GM23338 (cell line): ENCODE measurements at regions not wholly inside any gene's neighbourhood (a gene's known extent, or its start where the extent isn't known, plus 50 kb on each side); places are given as distances from the start of the nearest gene placed in this dataset.

Source experiments
- ATAC-seq: fragments of 200-7000 bp; cut with Tn5 transposase; 3 replicates; pipeline ENCODE4 v1.9.1; 2020
- DNase-seq: peaks from one replicate; pipeline ENCODE4 v3.0.0-alpha.2; 2015; ENCODE audit warnings: low spot score
- H2AFZ ChIP-seq: fragments of 200-600 bp; sonication (generic); 2 replicates; pipeline ENCODE4 v1.8.0; 2016; ENCODE audit warnings: antibody characterized with exemption, mild to moderate bottlenecking, moderate library complexity
- H3F3A ChIP-seq: fragments of 200-600 bp; sonication (generic); replicated peaks from 2 replicates; pipeline ENCODE4 v1.8.0; 2017; ENCODE audit warnings: antibody characterized with exemption, mixed run types, low read depth
- H3K27ac ChIP-seq: fragments of 200-600 bp; sonication (generic); 2 replicates; pipeline ENCODE4 v1.6.1; 2016; ENCODE audit warnings: low read depth
- H3K27me3 ChIP-seq: fragments of 200-600 bp; sonication (generic); 2 replicates; pipeline ENCODE4 v1.8.0; 2016; ENCODE audit warnings: mild to moderate bottlenecking, mixed run types, moderate library complexity; ENCODE audit not compliant: insufficient read depth
- H3K36me3 ChIP-seq: fragments of 200-600 bp; sonication (generic); 2 replicates; pipeline ENCODE4 v1.8.0; 2016; ENCODE audit warnings: mild to moderate bottlenecking; ENCODE audit not compliant: insufficient read depth
- H3K4me1 ChIP-seq: fragments of 200-600 bp; sonication (generic); 2 replicates; pipeline ENCODE4 v1.8.0; 2016; ENCODE audit warnings: mild to moderate bottlenecking, moderate library complexity; ENCODE audit not compliant: insufficient read depth
- H3K4me2 ChIP-seq: fragments of 200-600 bp; sonication (generic); 2 replicates; pipeline ENCODE4 v1.7.1; 2017; ENCODE audit warnings: mixed run types
- H3K4me3 ChIP-seq: fragments of 200-600 bp; sonication (generic); 2 replicates; pipeline ENCODE4 v1.6.1; 2016; ENCODE audit warnings: mixed run types
- H3K79me2 ChIP-seq: fragments of 200-600 bp; sonication (generic); replicated peaks from 2 replicates; pipeline ENCODE4 v1.8.0; 2017; ENCODE audit warnings: mild to moderate bottlenecking; ENCODE audit not compliant: insufficient read depth
- H3K9me2 ChIP-seq: fragments of 200-600 bp; sonication (generic); 2 replicates; pipeline ENCODE4 v1.8.0; 2017; ENCODE audit not compliant: insufficient read depth
- H4K20me1 ChIP-seq: fragments of 200-600 bp; sonication (generic); replicated peaks from 2 replicates; pipeline ENCODE4 v1.8.0; 2017; ENCODE audit warnings: mild to moderate bottlenecking; ENCODE audit not compliant: insufficient read depth
- H3K27ac Mint-ChIP-seq: 2 replicates; pipeline ENCODE4 v1.8.0; 2020; ENCODE audit warnings: inconsistent platforms, mild to moderate bottlenecking, moderate library complexity, mixed read lengths
- H3K27me3 Mint-ChIP-seq: 3 replicates; pipeline ENCODE4 v1.8.0; 2022; ENCODE audit warnings: low read depth, mild to moderate bottlenecking, moderate library complexity, mixed read lengths, inconsistent platforms; ENCODE audit not compliant: insufficient read depth, poor library complexity
- H3K36me3 Mint-ChIP-seq: 3 replicates; pipeline ENCODE4 v1.8.0; 2021; ENCODE audit warnings: low read depth, mild to moderate bottlenecking, inconsistent platforms, moderate library complexity, mixed read lengths
- H3K4me1 Mint-ChIP-seq: 3 replicates; pipeline ENCODE4 v1.8.0; 2020; ENCODE audit warnings: mild to moderate bottlenecking, inconsistent platforms, mixed read lengths
- H3K4me3 Mint-ChIP-seq: 3 replicates; pipeline ENCODE4 v1.8.0; 2021; ENCODE audit warnings: moderate library complexity, mild to moderate bottlenecking, inconsistent platforms, mixed read lengths
- H3K9me3 Mint-ChIP-seq: 3 replicates; pipeline ENCODE4 v1.8.0; 2020; ENCODE audit warnings: moderate library complexity, mild to moderate bottlenecking, inconsistent platforms, mixed read lengths
- CREB1 ChIP-seq: fragments of 250-450 bp; sonication (Bioruptor Pico); IDR thresholded peaks from 2 replicates; pipeline ENCODE4 v1.5.0; 2020; ENCODE audit warnings: low read depth, mild to moderate bottlenecking, moderate library complexity
- CTCF ChIP-seq, 2 experiments: fragments of 200-600 bp in 1 of 2; sonication (generic) in 1 of 2; conservative IDR thresholded peaks; 2 replicates each; pipeline versions ENCODE4 v1.5.1 to v1.6.1; 2016 to 2017; ENCODE audit warnings: antibody characterized with exemption in 2 of 2, low read depth in 2 of 2, mild to moderate bottlenecking in 2 of 2, moderate library complexity in 1 of 2
- REST ChIP-seq: IDR thresholded peaks from one replicate; pipeline ENCODE4 v1.6.1; 2018; ENCODE audit warnings: antibody characterized with exemption; ENCODE audit not compliant: unreplicated experiment

- no peak for TF ChIP-seq REST
Measured at GRCh38 chr5:178058321-178059012, 54.9 kb upstream of the N4BP3 start (continued).

- no peaks in the 10 kb centered on the region for H3K79me2 ChIP-seq
- H3K9me3 Mint-ChIP-seq = no peaks in the 10 kb centered on the region
- ATAC-seq (no peak), DNase-seq (no peak)
- no peaks in the 10 kb centered on the region for H3K4me1 Mint-ChIP-seq
- no peaks in the 10 kb centered on the region for H3F3A ChIP-seq
- H3K4me2 ChIP-seq = no peak overlapping the region
- TF ChIP-seq CTCF (conservative IDR thresholded peaks at IDR 0.05; ENCODE audit: low read depth in 2 of 2) (0 out of 4 replicates have a peak, but pooled peaks of 1 of the 2 experiments have one; percentile 15), CREB1 (CRISPR knock-in tag) (no peak), REST (no peak)
- H3K27ac Mint-ChIP-seq = no peak overlapping the region
- no peak overlapping the region for H3K4me3 ChIP-seq
- no peaks in the 10 kb centered on the region for H3K27me3 ChIP-seq
- H3K27me3 Mint-ChIP-seq = peaks cover 4% of the 10 kb centered on the region
- no peaks in the 10 kb centered on the region for H3K36me3 ChIP-seq
- H4K20me1 ChIP-seq = no peaks in the 10 kb centered on the region
- no peak overlapping the region for H3K27ac ChIP-seq
- H2AFZ ChIP-seq = no peak overlapping the region
- H3K9me2 ChIP-seq = no peaks in the 10 kb centered on the region
- no peak overlapping the region for H3K4me3 Mint-ChIP-seq
- no peaks in the 10 kb centered on the region for H3K36me3 Mint-ChIP-seq
- no peaks in the 10 kb centered on the region for H3K4me1 ChIP-seq
Measured at GRCh38 chr5:178057839-178058238, 55.5 kb upstream of the N4BP3 start.
